Kidney glomerular epithelial cell (primary cell): ENCODE measurements at regions not wholly inside any gene's neighbourhood (a gene's known extent, or its start where the extent isn't known, plus 50 kb on each side); places are given as distances from the start of the nearest gene placed in this dataset.
"Not testable (repeated sequence)": the region's sequence is repeated elsewhere in the genome, so short reads cannot be mapped to it uniquely, and the experiment has no call there.

Experiments used
- DNase-seq: peaks from one replicate; lab custom pipeline; 2025; lab: John Stamatoyannopoulos, UW

GRCh38 chr16:47858333-47858982, 297.3 kb downstream of the ABCC12 start:
- DNase-seq, result no peak

- no peak for DNase-seq
These were observed 300.4 kb downstream of the ABCC12 start for GRCh38 chr16:47855431-47855830.

- no peak for DNase-seq
These were observed 301.1 kb downstream of the ABCC12 start for GRCh38 chr16:47854737-47855136.

GRCh38 chr16:47852991-47853390, 302.8 kb downstream of the ABCC12 start:
- no peak for DNase-seq

- DNase-seq, result no peak
These were observed 304.6 kb downstream of the ABCC12 start for GRCh38 chr16:47851146-47851545.

- no peak for DNase-seq
These were observed 306.1 kb downstream of the ABCC12 start for GRCh38 chr16:47849736-47850135.

GRCh38 chr16:47848421-47849109, 307.2 kb downstream of the ABCC12 start:
- DNase-seq, result no peak

GRCh38 chr16:47847220-47847970, 308.4 kb downstream of the ABCC12 start:
- DNase-seq, result no peak

- no peak for DNase-seq
These were observed 321.2 kb downstream of the ABCC12 start for GRCh38 chr16:47834485-47835024.

GRCh38 chr16:47833771-47834170, 322.0 kb downstream of the ABCC12 start:
- no peak for DNase-seq

GRCh38 chr16:47829850-47830600, 325.8 kb downstream of the ABCC12 start:
- DNase-seq, result no peak

- no peak for DNase-seq
These were observed 329.7 kb downstream of the ABCC12 start for GRCh38 chr16:47826070-47826469.

GRCh38 chr16:47817048-47817447, 338.7 kb downstream of the ABCC12 start:
- no peak for DNase-seq

- DNase-seq, result no peak
These were observed 339.3 kb downstream of the ABCC12 start for GRCh38 chr16:47816511-47816910.

GRCh38 chr16:47815655-47816054, 340.1 kb downstream of the ABCC12 start:
- DNase-seq, result no peak

GRCh38 chr16:47811758-47812157, 344.0 kb downstream of the ABCC12 start:
- not testable (repeated sequence) for DNase-seq

- DNase-seq, result no peak
These were observed 345.2 kb downstream of the PHKB start for GRCh38 chr16:47806309-47806847.

- no peak for DNase-seq
These were observed 326.6 kb downstream of the PHKB start for GRCh38 chr16:47787696-47788095.

GRCh38 chr16:47781673-47782072, 320.5 kb downstream of the PHKB start:
- DNase-seq, result no peak

- no peak for DNase-seq
These were observed 319.2 kb downstream of the PHKB start for GRCh38 chr16:47780213-47780875.
